GM18520 (cell line): ENCODE measurements at regions not wholly inside any gene's neighbourhood (a gene's known extent, or its start where the extent isn't known, plus 50 kb on each side); places are given as distances from the start of the nearest gene placed in this dataset.
"Not testable (repeated sequence)": the region's sequence is repeated elsewhere in the genome, so short reads cannot be mapped to it uniquely, and the experiment has no call there.

Experiments
- ATAC-seq: cut with Tn5 transposase; IDR thresholded peaks from one replicate; pipeline ENCODE4 v1.9.1; 2021; ENCODE audit not compliant: unreplicated experiment

DNA sequence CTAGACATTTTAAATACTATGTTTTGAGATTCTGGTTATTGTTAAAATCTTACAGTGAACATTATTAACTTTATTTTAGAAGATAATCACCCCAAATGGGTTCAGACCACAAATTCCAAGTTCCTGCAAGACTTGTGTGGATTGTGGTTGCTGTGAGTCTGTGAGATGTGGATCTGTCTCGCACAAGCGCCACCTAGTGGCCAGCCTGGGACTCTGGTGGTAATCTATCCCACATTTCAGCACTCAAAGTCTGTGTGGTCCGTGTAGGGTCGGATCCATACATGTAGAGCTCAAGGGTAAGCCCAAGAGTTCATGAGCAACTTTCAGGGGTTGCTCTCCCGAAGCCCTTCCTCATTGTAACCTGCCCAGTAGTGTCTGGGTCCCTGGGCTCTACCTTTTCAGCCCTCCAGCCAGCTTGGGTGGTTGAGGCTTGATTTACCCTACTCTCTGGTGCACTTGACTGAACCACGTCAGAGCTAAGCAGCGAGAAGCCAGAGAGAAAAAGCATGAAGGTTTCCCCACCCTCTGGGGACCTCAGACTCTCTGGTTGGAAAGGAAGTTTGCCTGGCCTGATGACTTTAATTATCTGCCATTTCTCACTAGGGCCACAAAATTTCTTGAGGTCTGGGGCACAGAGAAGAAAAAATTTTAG, 129.2 kb downstream of the ARHGAP11B start:
- not testable (repeated sequence) for ATAC-seq

- not testable (repeated sequence) for ATAC-seq
Observed at GRCh38 chr15:30760633-30761032, 134.7 kb downstream of the ARHGAP11B start.

DNA sequence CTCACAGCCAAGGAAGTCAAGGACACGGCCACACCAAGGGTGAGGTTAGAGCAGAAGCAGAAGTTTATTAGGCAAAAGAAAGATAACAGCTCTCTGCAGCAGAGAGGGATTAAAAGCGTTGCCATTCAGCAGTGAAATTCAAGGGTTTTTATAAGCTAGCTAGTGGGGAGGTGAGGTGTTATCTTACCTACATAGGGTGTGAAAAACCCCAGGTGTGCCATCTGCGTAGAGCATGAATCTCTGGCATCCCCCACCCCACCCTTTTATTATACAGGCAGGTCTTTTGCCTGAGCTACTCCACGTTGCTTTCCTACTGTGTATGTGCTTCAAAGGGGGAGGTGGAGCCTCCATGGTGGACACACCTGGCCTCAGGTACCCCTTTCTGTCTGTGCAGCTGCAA, 135.4 kb downstream of the ARHGAP11B start:
- not testable (repeated sequence) for ATAC-seq

- not testable (repeated sequence) for ATAC-seq
Observed at GRCh38 chr15:30769390-30770124, 134.2 kb upstream of the FAN1 start.

GRCh38 chr15:30770759-30771158, 133.0 kb upstream of the FAN1 start:
- ATAC-seq, result no peak

DNA sequence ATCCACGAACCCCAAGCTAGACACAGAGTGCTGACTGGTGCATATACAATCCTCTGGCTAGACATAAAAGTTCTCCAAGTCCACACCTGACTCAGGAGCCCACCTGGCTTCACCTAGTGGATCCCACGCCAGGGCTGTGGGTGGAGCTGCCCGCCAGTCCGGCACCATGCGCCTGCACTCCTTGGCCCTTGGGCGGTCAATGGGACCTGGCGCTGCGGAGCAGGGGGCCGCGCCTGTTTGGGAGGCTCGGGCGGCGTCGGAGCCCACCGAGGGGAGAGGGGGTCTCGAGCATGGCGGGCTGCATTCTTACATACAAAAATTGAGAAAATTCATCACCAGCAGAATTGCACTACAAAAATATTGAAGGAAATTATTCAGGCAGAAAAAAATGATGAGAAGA, 120.7 kb upstream of the FAN1 start:
- ATAC-seq, result no peak

DNA sequence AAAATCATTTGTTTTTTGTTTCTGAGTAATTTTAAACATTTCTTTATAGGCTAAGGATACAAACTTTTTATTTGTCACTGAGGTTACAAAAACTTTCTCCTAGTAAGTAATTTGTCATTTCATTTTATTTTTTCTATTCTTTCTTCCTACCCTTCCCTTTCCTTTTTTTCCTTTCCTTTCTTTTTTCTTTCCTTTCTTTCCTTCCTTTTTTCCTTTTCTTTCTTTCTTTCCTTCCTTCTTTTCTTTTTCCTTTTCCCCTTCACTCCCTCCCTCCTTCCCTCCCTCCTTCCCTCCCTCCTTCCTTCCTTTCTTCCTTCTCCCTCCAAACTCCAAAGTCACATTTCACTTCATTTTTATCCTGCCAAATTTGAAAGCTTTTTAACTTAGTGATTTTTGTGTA, 115.1 kb upstream of the FAN1 start:
- no peak for ATAC-seq

DNA sequence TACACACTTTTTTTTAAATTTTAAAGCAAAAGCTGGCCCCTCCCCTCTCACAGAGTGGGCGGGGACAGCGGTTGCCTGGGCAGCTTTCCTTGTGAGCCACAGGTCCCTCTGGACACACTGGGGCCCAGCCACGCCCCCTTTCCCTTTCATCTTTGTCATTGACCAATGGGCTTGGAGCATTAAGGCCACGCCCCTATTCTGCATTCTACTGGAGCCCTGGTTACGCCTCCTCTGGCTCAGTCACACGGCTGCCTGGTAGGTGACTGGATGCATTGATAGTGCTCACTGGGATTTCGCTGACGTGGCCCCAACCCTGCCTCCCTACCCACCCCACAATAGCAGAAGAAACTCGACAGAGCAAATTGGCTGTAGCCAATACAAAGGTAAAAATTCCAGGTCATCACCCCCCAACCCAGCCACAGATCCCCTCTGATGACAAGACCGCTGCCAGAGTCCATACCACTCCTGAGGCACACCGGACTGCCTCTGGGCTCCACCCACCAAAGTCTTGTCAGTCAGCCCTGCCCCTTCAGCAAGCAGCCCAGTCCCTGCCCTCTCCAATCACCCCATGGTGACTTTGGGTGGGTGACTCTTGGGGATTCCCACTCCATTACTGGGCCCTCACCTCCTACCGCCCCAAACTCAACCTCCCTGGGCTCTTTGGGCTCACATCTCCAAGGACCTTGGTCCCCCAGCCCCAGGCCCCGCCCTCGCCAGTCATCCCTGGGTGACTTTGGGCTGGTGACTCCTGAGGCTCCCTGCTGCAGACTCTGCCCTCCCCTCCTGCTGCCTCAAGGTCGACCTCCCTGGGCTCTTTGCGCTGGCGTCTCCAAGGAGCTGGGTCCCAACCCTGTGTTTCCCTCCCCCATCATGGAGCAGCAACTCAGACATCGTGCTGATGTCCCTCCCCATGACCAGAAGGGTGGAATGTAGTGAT, 112.2 kb upstream of the FAN1 start:
- no peak for ATAC-seq

- not testable (repeated sequence) for ATAC-seq
Observed at GRCh38 chr15:30792843-30793242, 110.9 kb upstream of the FAN1 start.

DNA sequence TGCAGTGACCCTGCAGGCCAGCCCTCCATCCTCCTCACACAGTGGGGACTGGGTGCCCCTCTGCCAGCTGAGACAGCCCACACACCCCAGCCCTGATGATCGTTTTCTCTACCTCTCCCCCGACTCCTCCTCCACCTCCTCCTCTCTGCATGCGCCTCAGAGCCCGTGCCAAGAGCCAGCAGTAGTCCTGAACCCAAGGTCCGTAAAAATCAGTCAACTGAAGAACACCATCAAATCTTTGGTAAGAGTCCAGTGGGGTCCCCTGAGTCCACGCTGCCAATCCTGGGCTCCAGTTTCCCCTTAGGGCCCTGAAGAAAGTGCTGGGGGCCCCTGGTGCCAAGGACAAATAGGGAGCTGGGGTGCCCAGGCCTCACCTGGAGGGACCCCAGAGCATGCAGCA, 109.3 kb upstream of the FAN1 start:
- ATAC-seq, result no peak

DNA sequence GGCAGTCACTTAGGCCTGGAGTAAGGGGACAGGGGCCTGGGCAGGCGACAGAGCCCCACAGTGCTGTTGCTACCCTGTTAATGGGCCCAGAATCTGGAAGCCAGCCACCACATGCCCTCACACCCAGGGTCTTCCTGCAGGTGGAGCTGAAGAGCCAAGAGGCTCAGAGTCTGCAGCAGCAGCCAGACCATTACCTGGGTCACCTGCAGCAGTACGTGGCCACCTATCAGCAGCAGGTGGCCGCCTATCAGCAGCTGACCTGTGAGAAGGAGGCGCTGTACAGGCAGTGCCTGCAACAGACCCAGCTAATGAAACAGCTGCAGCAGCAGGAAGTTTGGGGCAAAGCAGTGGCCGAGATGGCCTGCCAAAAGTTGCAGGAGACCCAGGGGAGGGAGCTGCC, 104.2 kb upstream of the FAN1 start:
- ATAC-seq, result not testable (repeated sequence)

DNA sequence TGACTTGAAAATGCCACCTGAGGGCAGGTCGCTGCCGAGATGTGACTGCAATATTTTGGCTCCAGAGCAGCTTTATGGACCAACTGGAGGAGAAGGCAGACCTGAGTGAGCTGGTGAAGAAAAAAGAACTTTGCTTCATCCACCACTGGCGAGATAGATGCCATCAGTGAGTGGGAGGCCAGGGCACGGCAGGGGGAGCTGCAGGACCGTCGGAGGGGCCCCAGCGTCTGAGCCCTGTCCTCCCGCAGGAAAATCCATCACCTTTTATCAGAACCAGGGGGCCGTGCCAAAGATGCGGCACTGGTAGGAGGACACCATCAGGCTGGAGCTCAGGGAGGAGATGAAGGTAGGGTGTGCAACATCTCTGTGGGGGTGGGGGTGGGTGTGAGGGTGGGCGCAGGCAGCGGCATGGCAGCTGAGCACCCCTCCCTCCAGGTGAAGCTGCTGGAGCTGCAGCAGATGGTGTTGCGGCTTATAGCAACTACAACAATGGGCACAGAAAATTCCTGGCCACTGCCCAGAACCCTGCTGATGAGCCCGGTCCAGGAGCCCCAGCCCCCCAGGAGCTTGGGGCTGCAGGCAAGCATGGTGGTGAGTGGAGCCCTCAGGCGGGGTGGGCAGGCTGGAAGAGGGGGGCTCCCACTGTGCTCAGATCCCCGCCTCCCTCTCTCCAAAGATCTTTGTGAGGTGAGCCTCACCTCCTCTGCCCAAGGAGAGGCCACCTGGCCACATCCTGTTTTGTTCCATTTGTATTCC, 102.4 kb upstream of the FAN1 start:
- not testable (repeated sequence) for ATAC-seq

- ATAC-seq, result not testable (repeated sequence)
Observed at GRCh38 chr15:30802001-30802400, 101.7 kb upstream of the FAN1 start.

GRCh38 chr15:30803703-30804102, 100.0 kb upstream of the FAN1 start:
- not testable (repeated sequence) for ATAC-seq

GRCh38 chr15:30816430-30816829, 87.3 kb upstream of the FAN1 start:
- ATAC-seq, result no peak

DNA sequence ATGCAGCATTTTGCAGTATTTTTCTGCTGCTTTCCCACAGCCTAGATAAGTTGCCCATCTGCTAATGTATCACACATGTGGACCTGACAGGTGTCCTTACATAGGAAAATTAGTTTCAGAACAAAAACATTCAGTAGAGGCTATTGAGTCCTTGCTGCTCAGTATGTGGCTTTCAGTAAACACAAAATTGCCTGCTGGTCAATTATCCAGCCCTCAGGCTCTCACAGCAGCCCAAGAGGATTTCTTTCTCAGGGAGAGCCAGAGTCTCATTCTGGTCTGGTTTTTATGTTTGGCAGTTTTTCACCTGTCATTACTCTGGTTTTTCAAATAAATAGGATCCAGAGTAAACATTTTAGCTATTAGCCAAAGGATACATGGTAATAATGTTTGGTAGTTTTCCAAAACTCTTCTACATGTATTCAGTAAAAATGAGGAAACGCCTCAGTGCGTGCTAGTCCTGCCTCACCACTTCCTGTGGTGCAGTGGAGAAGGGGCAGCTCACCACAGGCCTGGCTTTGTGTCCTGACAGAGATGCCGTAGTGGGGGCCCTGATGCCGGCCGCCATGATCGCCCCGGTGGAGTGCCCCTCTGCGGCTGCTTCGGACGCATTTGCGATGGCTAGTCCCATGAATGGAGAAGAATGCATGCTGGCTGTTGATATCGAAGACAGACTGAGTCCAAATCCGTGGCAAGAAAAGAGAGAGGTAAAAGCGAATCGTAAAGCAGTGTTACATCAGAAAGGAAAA, 80.5 kb upstream of the FAN1 start:
- ATAC-seq, result peak; percentile 58

DNA sequence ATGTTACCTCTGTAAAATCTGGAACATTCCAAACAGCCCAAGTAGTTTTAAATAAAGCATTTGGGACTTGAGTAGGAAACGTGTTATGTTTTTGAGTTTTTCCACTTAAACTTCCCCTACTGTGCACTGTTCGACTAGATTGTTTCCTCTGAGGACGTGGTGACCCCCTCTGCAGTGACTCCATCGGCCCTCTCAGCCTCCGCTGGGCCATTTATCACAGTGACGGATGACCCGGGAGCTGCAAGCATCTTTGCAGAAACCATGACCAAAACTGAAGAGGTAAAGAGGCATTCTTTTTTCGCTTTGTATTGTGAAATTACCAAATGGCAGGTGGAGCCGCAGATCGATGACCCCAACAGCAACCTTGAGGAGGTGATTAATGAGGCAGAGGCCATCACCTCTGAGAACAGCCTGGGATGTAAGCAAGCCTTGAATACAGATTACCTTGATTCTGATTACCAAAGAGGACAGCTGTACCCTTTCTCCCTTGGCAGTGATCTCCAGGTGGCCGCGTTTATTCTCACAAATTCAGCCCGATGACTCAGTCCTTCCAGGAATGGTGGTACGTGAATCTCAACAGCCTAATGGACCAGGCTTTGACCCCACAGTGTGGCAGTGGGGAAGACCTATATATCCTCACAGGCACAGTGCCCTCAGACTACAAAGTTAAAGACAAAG, 79.1 kb upstream of the FAN1 start:
- ATAC-seq, result no peak

GRCh38 chr15:30827625-30828303, 76.0 kb upstream of the FAN1 start:
- ATAC-seq, result no peak

- not testable (repeated sequence) for ATAC-seq
Observed at GRCh38 chr15:30828304-30828639, 75.4 kb upstream of the FAN1 start.
